Endothelial cell of umbilical vein (primary cell): ENCODE measurements at regions not wholly inside any gene's neighbourhood (a gene's known extent, or its start where the extent isn't known, plus 50 kb on each side); places are given as distances from the start of the nearest gene placed in this dataset.

ENCODE experiments used
- BruUV-seq: library from RNA; stranded (reverse); fragments of 400-500 nt; replicated peaks from 2 replicates; lab custom pipeline; 2021; lab: Mats Ljungman, UMichigan
- CTCF ChIA-PET: fragments of 300-600, 350-600 bp; sonication (Branson Sonifier 250); formaldehyde crosslinking; loops from one replicate; lab custom pipeline; 2021; ENCODE audit warnings: antibody characterized with exemption, inconsistent platforms; lab: Charles Lee
- POLR2A ChIA-PET: fragments of 300-600, 350-600 bp; sonication (Branson Sonifier 250); formaldehyde crosslinking; loops from one replicate; lab custom pipeline; 2021; ENCODE audit warnings: antibody characterized with exemption, inconsistent platforms; lab: Charles Lee
- DNase-seq: peaks from one replicate; pipeline ENCODE4 v3.0.0-alpha.2; 2011; ENCODE audit warnings: low read depth, low spot score
- FAIRE-seq: peaks from 2 replicates; lab custom pipeline; 2011; peaks lifted over from hg19 to GRCh38; lab: Jason Lieb, UNC
- H2AFZ ChIP-seq: 2 replicates; pipeline ENCODE4 v1.6.0; 2012; ENCODE audit warnings: low read depth, low read length, control low read depth, inconsistent platforms
- H3K27ac ChIP-seq: 2 replicates; pipeline ENCODE4 v1.5.1; 2011; ENCODE audit warnings: low read depth, mild to moderate bottlenecking, control low read depth, low read length, moderate library complexity; ENCODE audit not compliant: insufficient read depth
- H3K27me3 ChIP-seq, 2 experiments: 2 replicates each; pipeline versions ENCODE4 v1.6.0 to v1.6.1; 2011; ENCODE audit warnings: low read length in 2 of 2, mixed read lengths in 1 of 2; ENCODE audit not compliant: control insufficient read depth in 2 of 2, insufficient read depth in 2 of 2
- H3K36me3 ChIP-seq, 2 experiments: 2 replicates in 1 of 2; 3 replicates in 1 of 2; pipeline ENCODE4 v1.5.1; 2011; ENCODE audit warnings: low read length in 2 of 2, mild to moderate bottlenecking in 1 of 2, moderate library complexity in 1 of 2; ENCODE audit not compliant: control insufficient read depth in 2 of 2, insufficient read depth in 2 of 2; ENCODE audit errors: extremely low read depth in 1 of 2
- H3K4me1 ChIP-seq: 3 replicates; pipeline ENCODE4 v1.5.1; 2011; ENCODE audit warnings: mild to moderate bottlenecking, low read length; ENCODE audit not compliant: control insufficient read depth, insufficient read depth; ENCODE audit errors: extremely low read depth
- H3K4me2 ChIP-seq: 2 replicates; pipeline ENCODE4 v1.6.1; 2011; ENCODE audit warnings: low read length, control low read depth, mixed read lengths; ENCODE audit not compliant: insufficient read depth
- H3K4me3 ChIP-seq, 3 experiments: fragments of 200-600 bp in 1 of 3; sonication (generic), shearing (Covaris generic) in 1 of 3; replicated peaks in 1 of 3; 2 replicates each; pipeline ENCODE4 v1.5.1; 2011 to 2016; ENCODE audit warnings: control low read depth in 3 of 3, low read length in 3 of 3, mild to moderate bottlenecking in 2 of 3, inconsistent platforms in 1 of 3, low read depth in 1 of 3, moderate library complexity in 1 of 3; ENCODE audit not compliant: insufficient read depth in 1 of 3
- H3K79me2 ChIP-seq: 2 replicates; pipeline ENCODE4 v1.6.0; 2012; ENCODE audit warnings: low read length, inconsistent platforms; ENCODE audit not compliant: control insufficient read depth, insufficient read depth
- H3K9ac ChIP-seq: replicated peaks from 2 replicates; pipeline ENCODE3; 2011; ENCODE audit warnings: low read length, control low read depth; ENCODE audit not compliant: insufficient read depth; ENCODE audit errors: extremely low read depth
- H3K9me1 ChIP-seq: replicated peaks from 3 replicates; pipeline ENCODE4 v1.6.0; 2011; ENCODE audit warnings: mild to moderate bottlenecking, low read length; ENCODE audit not compliant: control insufficient read depth, insufficient read depth; ENCODE audit errors: extremely low read depth
- H3K9me3 ChIP-seq: replicated peaks from 2 replicates; pipeline ENCODE4 v1.5.1; 2012; ENCODE audit warnings: low read length, inconsistent platforms; ENCODE audit not compliant: control insufficient read depth, insufficient read depth
- H4K20me1 ChIP-seq: replicated peaks from 2 replicates; pipeline ENCODE3; 2011; ENCODE audit warnings: mild to moderate bottlenecking, low read length; ENCODE audit not compliant: control insufficient read depth, insufficient read depth; ENCODE audit errors: extremely low read depth
- CTCF ChIP-seq, 2 donors: IDR thresholded peaks; 1 replicate in 1 of 2; 2 replicates in 1 of 2; pipeline ENCODE4 v1.5.1; 2011; ENCODE audit warnings: low read length in 2 of 2, mild to moderate bottlenecking in 2 of 2, moderate library complexity in 2 of 2, control low read depth in 1 of 2, inconsistent platforms in 1 of 2, low read depth in 1 of 2; ENCODE audit not compliant: insufficient read depth in 1 of 2; ENCODE audit errors: extremely low read depth in 1 of 2
- EZH2 ChIP-seq: IDR thresholded peaks from 2 replicates; pipeline ENCODE4 v1.6.1; 2012; ENCODE audit warnings: borderline replicate concordance, low read depth, mild to moderate bottlenecking, moderate library complexity, low read length, inconsistent platforms; ENCODE audit not compliant: severe bottlenecking
- FOS ChIP-seq: IDR thresholded peaks from 2 replicates; pipeline ENCODE4 v1.6.1; 2011; ENCODE audit warnings: mild to moderate bottlenecking, low read length, moderate library complexity, borderline replicate concordance; ENCODE audit not compliant: insufficient read depth
- GATA2 ChIP-seq: IDR thresholded peaks from 2 replicates; pipeline ENCODE4 v1.7.0; 2011; ENCODE audit warnings: low read depth, mild to moderate bottlenecking, moderate library complexity, mixed read lengths, low read length; ENCODE audit not compliant: insufficient read length, insufficient read depth
- JUN ChIP-seq: IDR thresholded peaks from 2 replicates; pipeline ENCODE4 v1.6.1; 2011; ENCODE audit warnings: borderline replicate concordance, low read depth; ENCODE audit not compliant: insufficient read length, insufficient read depth
- MAX ChIP-seq: IDR thresholded peaks from 2 replicates; pipeline ENCODE4 v1.6.1; 2011; ENCODE audit not compliant: insufficient read depth, insufficient read length
- MYC ChIP-seq: IDR thresholded peaks from one replicate; pipeline ENCODE4 v1.6.1; 2011; ENCODE audit warnings: mild to moderate bottlenecking, low read depth, low read length
- POLR2A ChIP-seq: IDR thresholded peaks from 2 replicates; pipeline ENCODE4 v1.6.1; 2012; ENCODE audit warnings: low read depth, mild to moderate bottlenecking, control low read depth, low read length
- POLR2AphosphoS5 ChIP-seq: IDR thresholded peaks from 2 replicates; pipeline ENCODE4 v1.6.1; 2012; ENCODE audit warnings: low read depth, mild to moderate bottlenecking, control low read depth, low read length, moderate library complexity; ENCODE audit not compliant: insufficient read depth
- dilution Hi-C: fragments of 300-500 bp; cut with MboI; formaldehyde crosslinking; loops from one replicate; pipeline ENCODE4 v1.15.0; 2019; ENCODE audit warnings: low sequenced_read_pairs; ENCODE audit not compliant: extremely low pct_ligation_motif_present
- intact Hi-C: fragments of 100-400 bp; cut with micrococcal nuclease; formaldehyde crosslinking; loops from one replicate; pipeline ENCODE4 v1.10.0; 2022

GRCh38 chr18:67342159-67342558 lies 174.4 kb downstream of the DSEL start:
- H3K4me2 ChIP-seq = no peak overlapping the region
- H3K9me3 ChIP-seq = no peaks in the 10 kb centered on the region
- no peak for DNase-seq
- no peak overlapping the region for H2AFZ ChIP-seq
- TF ChIP-seq GATA2 (no peak), JUN (no peak), EZH2 (no peak), CTCF (IDR thresholded peaks at IDR 0.05; ENCODE audit: extremely low read depth in 1 of 2, insufficient read depth in 1 of 2, low read depth in 1 of 2, low read length in 2 of 2) (no peak), POLR2AphosphoS5 (no peak), POLR2A (no peak), FOS (no peak), MAX (no peak), MYC (no peak)
- no TSS peak for BruUV-seq
- H3K79me2 ChIP-seq = no peaks in the 10 kb centered on the region
- H3K9ac ChIP-seq = no peak overlapping the region
- ChIA-PET POLR2A (no interaction called here), CTCF (no interaction called here)
- no peaks in the 10 kb centered on the region for H3K9me1 ChIP-seq
- no peaks in the 10 kb centered on the region for H3K27me3 ChIP-seq
- intact Hi-C loops (no loop called here), dilution Hi-C loops (no loop called here)
- no peaks in the 10 kb centered on the region for H4K20me1 ChIP-seq
- H3K36me3 ChIP-seq = no peaks in the 10 kb centered on the region
- H3K27ac ChIP-seq = no peak overlapping the region
- FAIRE-seq = no peak
- H3K4me3 ChIP-seq = no peak overlapping the region
- H3K4me1 ChIP-seq = no peaks in the 10 kb centered on the region
